T47D (cell line): ENCODE measurements at regions not wholly inside any gene's neighbourhood (a gene's known extent, or its start where the extent isn't known, plus 50 kb on each side); places are given as distances from the start of the nearest gene placed in this dataset.

Experiments used
- DNase-seq, 2 experiments: peaks; one replicate each; pipeline versions ENCODE4 v3.0.0 to v3.0.0-alpha.2; 2011 to 2012; ENCODE audit warnings: low read depth in 1 of 2, low spot score in 1 of 2
- JUND ChIP-seq: IDR thresholded peaks from 2 replicates; pipeline ENCODE4 v1.6.1; 2012; ENCODE audit warnings: low read depth
- in situ Hi-C: cut with HindIII; loops from 2 replicates; pipeline ENCODE4 v1.10.0; 2016; ENCODE audit warnings: low sequenced_read_pairs, low pct_unique_long_range_greater_than_20kb

GRCh38 chr6:21845018-21845417 lies 251.5 kb downstream of the SOX4 start:
- TF ChIP-seq JUND, result no peak
- peak in 1 of 2 experiments; percentile 9 for DNase-seq
- in situ Hi-C loops, result no loop called here

- in situ Hi-C loops, result no loop called here
- DNase-seq, result no peak
- no peak for TF ChIP-seq JUND
Observed at GRCh38 chr6:21845439-21846140, 252.0 kb downstream of the SOX4 start.

- no peak for TF ChIP-seq JUND
- no peak for DNase-seq
- in situ Hi-C loops, result no loop called here
Observed at GRCh38 chr6:21846541-21847451, 253.2 kb downstream of the SOX4 start.

- in situ Hi-C loops, result no loop called here
- no peak for TF ChIP-seq JUND
- no peak for DNase-seq
Observed at GRCh38 chr6:21847711-21848480, 254.3 kb downstream of the SOX4 start.

- DNase-seq, result no peak
- TF ChIP-seq JUND, result no peak
Observed at GRCh38 chr6:21850691-21851090, 257.1 kb downstream of the SOX4 start.

GRCh38 chr6:21855811-21856455 lies 262.4 kb downstream of the SOX4 start:
- no peak for DNase-seq
- no peak for TF ChIP-seq JUND
- in situ Hi-C loops, result no loop called here

More at GRCh38 chr6:21850691-21851090, 257.1 kb downstream of the SOX4 start:
- in situ Hi-C loops, result no loop called here

- in situ Hi-C loops, result no loop called here
- DNase-seq, result no peak
- no peak for TF ChIP-seq JUND
Observed at GRCh38 chr6:21856456-21856825, 262.9 kb downstream of the SOX4 start.

- TF ChIP-seq JUND, result no peak
- DNase-seq, result no peak
- in situ Hi-C loops, result no loop called here
Observed at GRCh38 chr6:21856844-21857243, 263.3 kb downstream of the SOX4 start.

GRCh38 chr6:21858076-21858475 lies 264.5 kb downstream of the SOX4 start:
- in situ Hi-C loops, result no loop called here
- no peak for DNase-seq
- no peak for TF ChIP-seq JUND

- no peak for DNase-seq
- TF ChIP-seq JUND, result no peak
- in situ Hi-C loops, result no loop called here
Observed at GRCh38 chr6:21859193-21859735, 265.7 kb downstream of the SOX4 start.

- DNase-seq, result no peak
- in situ Hi-C loops, result no loop called here
- no peak for TF ChIP-seq JUND
Observed at GRCh38 chr6:21861942-21862341, 268.4 kb downstream of the SOX4 start.

- TF ChIP-seq JUND, result no peak
- in situ Hi-C loops, result no loop called here
- DNase-seq, result no peak
Observed at GRCh38 chr6:21864206-21864605, 270.7 kb downstream of the SOX4 start.
